Heart left ventricle (tissue), 13 donors: ENCODE measurements at regions not wholly inside any gene's neighbourhood (a gene's known extent, or its start where the extent isn't known, plus 50 kb on each side); places are given as distances from the start of the nearest gene placed in this dataset.

Experiments
- POLR2A ChIP-seq, 2 donors: fragments of 450-650 bp; IDR thresholded peaks; one replicate each; pipeline ENCODE4 v1.6.1; 2017; ENCODE audit warnings: antibody characterized with exemption in 2 of 2, mild to moderate bottlenecking in 2 of 2, moderate library complexity in 2 of 2
- TF ChIP-seq, protein P1 (sequence below), 12 donors: fragments of 200-600 bp; sonication (generic) in 4 of 12; IDR thresholded peaks; one replicate each; pipeline versions ENCODE4 v1.5.0 to v1.8.0; 2018 to 2022; ENCODE audit warnings: antibody characterized with exemption in 12 of 12, mild to moderate bottlenecking in 5 of 12
- donor health status: ischemic (EF 13 %, LVEDD 7.1; RV severe dilation, severe dysfunction).
- donor health status: DM: no; HTN: yes; CAD: no.
- donor health status: DM: no; HTN: no; CAD: no.
- donor health status: ischemic (EF 25% LVEDD 6.9; RV normal size, moderate dysfunction).
- donor health status: ischemic (EF 25% LVEDD 5.7; RV mildly dilated, moderate dysfunction).
- donor health status: ischemic (EF 35%, LVEDD 5.7; RV mildly dilated, moderate dysfunction).
- donor health status: nonischemic (EF 11% LVEDD 7.7; RV severe dilation, severe dysfunction).
- donor health status: DM: yes; HTN: yes; CAD: no.
- donor health status: PGD.
- donor health status: ischemic (EF 29% LVEDD 5.4; RV normal size, mild dysfunction).
- donor health status: nonischemic (EF 23%, LVEDD 6.1; RV moderate dilation, normal function).

DNA sequence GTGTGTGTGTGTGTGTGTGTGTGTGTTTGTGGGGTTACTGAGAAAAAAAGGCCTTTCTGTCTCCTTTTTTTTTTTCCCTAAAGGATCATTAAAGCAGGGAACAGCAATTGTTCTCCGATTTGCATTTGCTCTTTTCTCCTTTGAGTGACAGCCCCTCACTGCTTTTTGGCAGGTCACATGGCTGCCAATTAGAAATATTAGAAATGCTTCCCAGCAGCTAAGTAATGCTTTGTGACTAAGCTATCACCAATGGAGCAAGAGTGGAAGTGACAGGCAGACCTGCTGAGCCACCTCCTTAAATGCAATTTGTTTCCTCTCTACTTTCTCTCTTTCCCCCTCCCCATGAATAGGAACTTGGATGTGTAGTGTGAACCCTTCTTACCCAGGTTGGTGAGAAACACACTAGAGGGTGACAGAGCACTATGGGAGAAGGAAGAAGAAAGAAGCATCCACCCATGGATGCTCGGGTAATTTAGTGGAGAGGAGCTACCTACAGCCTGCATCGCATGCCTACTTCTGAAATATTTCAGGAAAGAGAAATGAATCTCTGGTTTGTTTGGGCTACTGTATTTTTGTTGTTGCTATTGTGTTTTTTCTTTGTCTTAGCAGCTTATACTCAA, 165.2 kb upstream of the PDZRN3 start:
- TF ChIP-seq, protein P1, sequence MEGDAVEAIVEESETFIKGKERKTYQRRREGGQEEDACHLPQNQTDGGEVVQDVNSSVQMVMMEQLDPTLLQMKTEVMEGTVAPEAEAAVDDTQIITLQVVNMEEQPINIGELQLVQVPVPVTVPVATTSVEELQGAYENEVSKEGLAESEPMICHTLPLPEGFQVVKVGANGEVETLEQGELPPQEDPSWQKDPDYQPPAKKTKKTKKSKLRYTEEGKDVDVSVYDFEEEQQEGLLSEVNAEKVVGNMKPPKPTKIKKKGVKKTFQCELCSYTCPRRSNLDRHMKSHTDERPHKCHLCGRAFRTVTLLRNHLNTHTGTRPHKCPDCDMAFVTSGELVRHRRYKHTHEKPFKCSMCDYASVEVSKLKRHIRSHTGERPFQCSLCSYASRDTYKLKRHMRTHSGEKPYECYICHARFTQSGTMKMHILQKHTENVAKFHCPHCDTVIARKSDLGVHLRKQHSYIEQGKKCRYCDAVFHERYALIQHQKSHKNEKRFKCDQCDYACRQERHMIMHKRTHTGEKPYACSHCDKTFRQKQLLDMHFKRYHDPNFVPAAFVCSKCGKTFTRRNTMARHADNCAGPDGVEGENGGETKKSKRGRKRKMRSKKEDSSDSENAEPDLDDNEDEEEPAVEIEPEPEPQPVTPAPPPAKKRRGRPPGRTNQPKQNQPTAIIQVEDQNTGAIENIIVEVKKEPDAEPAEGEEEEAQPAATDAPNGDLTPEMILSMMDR (IDR thresholded peaks at IDR 0.05): peak in 4 of 12 donors; percentile 10 to 13 (median 11)
- TF ChIP-seq POLR2A (IDR thresholded peaks at IDR 0.05): no peak
